Stimulated activated CD4-positive, alpha-beta T cell treated with anti-CD3 and anti-CD28 coated beads, Interleukin-2, amount 100 ng/mL, for 4 hours (primary cell): ENCODE measurements at regions not wholly inside any gene's neighbourhood (a gene's known extent, or its start where the extent isn't known, plus 50 kb on each side); places are given as distances from the start of the nearest gene placed in this dataset.
"Not testable (repeated sequence)": the region's sequence is repeated elsewhere in the genome, so short reads cannot be mapped to it uniquely, and the experiment has no call there.

Experiments
- DNase-seq: peaks from one replicate; pipeline ENCODE4 v3.0.0-alpha.2; 2020; ENCODE audit warnings: low read depth

DNA sequence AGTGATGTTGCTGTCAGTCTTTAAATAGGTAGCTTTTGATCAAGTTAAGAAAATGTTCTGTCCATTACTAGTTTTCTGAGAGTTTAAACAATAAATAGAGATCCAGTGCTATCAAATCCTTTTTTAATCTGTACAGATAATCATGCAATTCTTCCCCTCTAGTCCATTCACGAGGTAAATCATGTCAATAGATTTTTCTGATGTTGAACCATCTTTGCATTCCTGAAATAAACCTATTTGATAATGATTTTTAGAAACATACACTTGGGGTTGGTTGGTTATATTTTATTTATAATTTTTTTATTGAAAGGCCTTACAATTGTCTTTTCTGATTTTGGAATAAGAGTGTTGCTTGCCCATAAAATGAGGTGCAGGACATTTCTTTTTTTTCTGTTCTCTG, 95.0 kb downstream of the FAM53A start:
- no peak for DNase-seq

GRCh38 chr4:1588306-1588705, 95.8 kb downstream of the FAM53A start:
- DNase-seq = no peak

DNA sequence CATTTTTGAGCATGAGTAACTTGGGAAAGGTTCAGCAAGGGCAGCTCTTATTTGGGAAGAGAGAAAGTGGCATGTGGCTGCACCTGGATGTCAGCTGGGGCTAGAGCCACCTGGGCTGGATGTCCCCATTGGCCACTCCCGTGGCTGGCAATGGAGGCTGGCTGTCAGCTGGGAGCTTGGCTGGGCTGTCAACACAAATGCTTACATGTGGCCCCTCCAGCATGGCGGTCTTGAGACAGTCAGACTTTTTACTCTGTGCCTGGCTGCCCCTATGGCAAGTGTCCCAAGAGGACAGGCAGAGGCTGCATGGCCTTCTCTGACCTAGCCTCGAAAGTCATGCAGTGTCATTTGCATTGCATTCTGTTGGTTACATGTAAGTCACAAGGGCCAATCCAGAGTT, 99.6 kb downstream of the FAM53A start:
- no peak for DNase-seq

GRCh38 chr4:1583859-1584258, 100.3 kb downstream of the FAM53A start:
- no peak for DNase-seq

- no peak for DNase-seq
Observed at GRCh38 chr4:1583051-1583785, 100.9 kb downstream of the FAM53A start.

GRCh38 chr4:1582227-1582626, 101.9 kb downstream of the FAM53A start:
- no peak for DNase-seq

- DNase-seq = peak; percentile 78
Observed at GRCh38 chr4:1581164-1581894, 102.8 kb downstream of the FAM53A start.

- not testable (repeated sequence) for DNase-seq
Observed at GRCh38 chr4:1580692-1581012, 103.5 kb downstream of the FAM53A start.

GRCh38 chr4:1579901-1580691, 104.0 kb downstream of the FAM53A start:
- DNase-seq = peak; percentile 92

- peak; percentile 67 for DNase-seq
Observed at GRCh38 chr4:1579001-1579900, 104.9 kb downstream of the FAM53A start.

DNA sequence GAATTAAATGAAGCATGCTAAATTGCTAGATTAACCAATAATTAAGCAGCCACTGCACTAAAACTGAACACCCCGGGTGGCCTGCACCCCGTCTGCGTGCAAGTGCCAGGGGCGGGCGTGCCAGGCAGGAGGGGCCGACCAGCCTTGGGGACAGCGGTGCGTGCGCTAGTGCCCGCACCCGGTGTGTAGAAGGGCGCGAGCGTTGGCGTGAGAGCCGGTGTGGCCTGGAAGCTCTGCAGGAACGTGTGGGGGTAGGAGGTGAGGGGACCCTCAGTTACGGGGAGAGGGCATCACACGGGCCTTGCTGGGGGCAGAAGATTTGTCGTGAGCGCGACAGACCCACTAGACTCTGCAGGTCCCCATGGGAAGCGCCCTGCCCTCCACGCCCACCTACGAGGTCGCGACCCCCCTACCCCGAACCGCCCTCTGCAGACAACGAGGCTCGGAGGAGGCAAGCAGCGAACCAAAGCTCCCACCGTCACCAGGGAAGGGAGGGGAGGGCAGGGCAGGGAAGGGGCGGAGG, 105.8 kb downstream of the FAM53A start:
- no peak for DNase-seq

DNA sequence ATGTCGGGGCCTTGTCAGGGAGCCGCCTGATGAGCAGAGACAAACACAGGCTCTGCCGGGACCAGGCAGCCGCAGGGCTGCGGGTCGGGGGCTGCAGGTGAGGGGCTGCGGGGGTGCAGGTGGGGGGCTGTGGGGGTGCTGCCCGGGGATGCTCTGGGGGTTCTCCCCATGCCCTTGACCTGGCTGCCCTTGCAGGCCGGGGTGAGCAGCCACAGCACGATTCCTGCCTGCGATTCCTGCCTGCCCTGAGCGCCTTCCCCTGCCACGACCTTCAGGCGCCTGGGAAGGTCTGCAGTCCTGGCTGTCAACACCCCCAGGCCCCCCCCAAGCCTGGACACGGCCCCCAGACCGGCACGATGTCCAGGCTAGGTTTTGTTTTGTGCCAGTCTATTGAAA, 106.3 kb downstream of the FAM53A start:
- DNase-seq = no peak

GRCh38 chr4:1576961-1577821, 106.9 kb downstream of the FAM53A start:
- DNase-seq = no peak

DNA sequence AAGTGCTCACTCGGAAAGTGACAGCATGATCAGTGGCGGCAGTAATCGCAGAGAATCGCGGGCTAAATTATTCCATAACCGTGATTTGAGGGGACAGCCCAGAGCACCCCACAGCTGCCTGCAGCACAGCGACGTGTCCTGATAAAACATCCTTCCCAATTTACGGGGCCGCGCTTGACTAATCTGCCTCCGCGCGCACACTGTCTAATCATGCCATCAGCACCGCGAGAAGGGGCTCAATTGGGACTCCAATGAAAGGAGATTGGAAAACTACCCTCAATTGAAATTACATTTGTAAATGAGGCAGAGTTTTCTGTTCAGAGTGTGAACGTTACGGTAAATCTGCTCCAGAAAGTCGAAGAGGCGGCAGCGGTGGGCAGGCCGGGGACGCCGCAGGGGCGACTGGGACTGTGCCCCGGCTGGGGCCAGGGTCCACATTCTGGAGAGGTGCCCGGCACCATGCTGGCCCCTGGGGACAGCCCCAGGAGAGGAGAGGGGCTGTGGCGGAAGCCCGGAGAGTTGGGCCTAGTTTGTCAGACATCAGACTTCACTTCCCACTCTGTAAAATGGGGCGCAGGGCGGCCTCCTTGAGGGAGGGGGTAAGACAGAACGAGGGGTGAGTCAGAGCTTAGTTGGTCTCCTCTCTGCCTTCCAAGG, 107.7 kb downstream of the FAM53A start:
- DNase-seq = no peak

DNA sequence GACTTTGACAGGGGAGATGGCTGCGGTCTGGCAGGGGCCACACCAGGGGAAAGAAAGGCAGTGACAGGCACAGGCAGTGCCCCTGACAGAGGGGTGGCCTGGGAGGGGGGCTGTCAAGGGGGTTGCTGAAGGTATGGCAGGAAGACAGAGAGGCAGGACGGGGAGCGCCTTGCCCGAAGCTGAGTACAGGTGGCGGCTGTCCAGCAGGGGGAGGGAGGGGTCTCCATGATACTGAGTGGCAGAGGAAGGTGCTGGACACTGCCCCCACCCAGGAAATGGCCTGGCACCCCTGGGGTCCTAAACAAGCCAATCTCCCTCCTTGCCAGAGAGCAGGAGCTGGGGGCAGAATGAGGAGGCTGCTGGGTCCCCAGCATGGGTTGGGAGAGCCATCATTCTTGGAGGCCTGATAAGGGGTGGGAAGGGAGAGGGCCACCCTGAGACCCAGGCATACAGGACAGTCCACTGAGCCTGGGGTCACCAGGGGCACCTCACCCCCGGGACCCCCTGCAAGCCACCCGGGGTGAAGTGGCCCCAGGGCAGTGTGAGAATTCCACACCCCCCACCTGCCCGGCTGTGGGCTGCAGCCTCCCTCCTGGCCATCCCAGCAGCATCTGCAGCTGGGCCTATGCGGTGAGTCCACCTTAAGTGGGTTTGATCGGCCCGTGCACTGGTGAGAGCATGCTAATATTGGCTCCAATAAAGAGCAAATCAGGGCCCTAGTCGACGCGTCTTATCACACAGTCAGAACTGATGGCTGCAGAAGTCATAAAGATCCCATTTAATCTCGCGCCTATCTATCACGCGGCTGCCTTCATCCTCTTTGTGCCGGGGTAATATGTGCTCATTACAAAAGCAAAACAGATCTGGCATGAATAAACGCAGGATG, 108.5 kb downstream of the FAM53A start:
- no peak for DNase-seq

DNA sequence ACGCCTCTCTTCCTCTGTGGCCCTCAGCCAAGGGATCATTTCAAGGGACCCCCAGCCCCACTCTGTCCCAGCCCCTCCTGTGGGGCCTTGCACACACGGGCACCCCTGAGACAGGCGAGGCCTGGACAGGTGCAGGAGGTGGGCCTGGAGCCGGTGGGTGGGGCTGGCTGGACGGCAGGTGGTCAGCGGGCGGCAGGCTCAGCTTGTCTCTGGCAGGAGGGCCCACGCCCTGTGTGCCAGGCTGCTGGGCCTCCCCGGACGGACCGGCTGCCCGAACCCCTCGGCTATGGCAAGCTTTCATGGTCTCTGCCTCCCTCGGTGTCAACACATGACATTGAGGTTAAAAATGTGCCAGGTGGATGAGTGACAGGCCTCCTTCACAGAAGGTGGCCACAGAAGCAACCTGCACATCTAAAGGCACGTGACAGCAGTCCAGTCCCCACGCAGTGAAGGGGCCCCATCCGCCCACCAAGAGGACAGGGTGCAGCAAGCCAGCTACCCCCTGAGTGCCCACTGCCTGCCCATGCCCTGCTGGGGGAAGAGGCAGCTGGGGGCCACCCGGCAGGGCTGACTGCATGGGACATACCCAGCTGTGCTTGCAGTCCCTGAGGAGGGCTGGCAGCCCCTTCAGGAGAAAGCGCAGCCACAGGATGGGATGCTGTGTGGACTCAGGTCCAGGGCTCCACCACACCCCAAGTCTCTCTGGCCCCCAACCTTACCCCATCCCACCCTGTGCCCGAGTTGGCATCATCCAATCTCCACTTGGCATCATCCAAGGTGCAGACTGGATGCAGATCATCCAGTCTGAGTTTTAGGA, 109.3 kb downstream of the FAM53A start:
- no peak for DNase-seq

GRCh38 chr4:1573830-1574459, 110.2 kb downstream of the FAM53A start:
- no peak for DNase-seq
